Keratinocyte (primary cell): ENCODE measurements at regions not wholly inside any gene's neighbourhood (a gene's known extent, or its start where the extent isn't known, plus 50 kb on each side); places are given as distances from the start of the nearest gene placed in this dataset.
"Not testable (repeated sequence)": the region's sequence is repeated elsewhere in the genome, so short reads cannot be mapped to it uniquely, and the experiment has no call there.

Experiments
- DNase-seq: peaks from one replicate; pipeline ENCODE4 v3.0.0-alpha.2; 2011; ENCODE audit warnings: low read depth, missing footprints, low spot score
- FAIRE-seq: peaks from 2 replicates; lab custom pipeline; 2011; peaks lifted over from hg19 to GRCh38; lab: Jason Lieb, UNC
- H2AFZ ChIP-seq: 2 replicates; pipeline ENCODE4 v1.6.0; 2012; ENCODE audit warnings: low read length, control low read depth, inconsistent platforms; ENCODE audit not compliant: control insufficient read depth
- H3K27ac ChIP-seq: 2 replicates; pipeline ENCODE4 v1.5.1; 2011; ENCODE audit warnings: low read length; ENCODE audit not compliant: control insufficient read depth, insufficient read depth
- H3K27me3 ChIP-seq: 3 replicates; pipeline ENCODE4 v1.6.0; 2011; ENCODE audit warnings: low read length; ENCODE audit not compliant: control insufficient read depth, insufficient read depth; ENCODE audit errors: extremely low read depth
- H3K36me3 ChIP-seq, 2 experiments: 2 replicates in 1 of 2; 3 replicates in 1 of 2; pipeline ENCODE4 v1.5.1; 2011; ENCODE audit warnings: low read length in 2 of 2, mild to moderate bottlenecking in 1 of 2; ENCODE audit not compliant: control insufficient read depth in 2 of 2, insufficient read depth in 2 of 2; ENCODE audit errors: extremely low read depth in 1 of 2
- H3K4me1 ChIP-seq: 3 replicates; pipeline ENCODE4 v1.5.1; 2011; ENCODE audit warnings: low read length; ENCODE audit not compliant: control insufficient read depth, insufficient read depth; ENCODE audit errors: extremely low read depth
- H3K4me2 ChIP-seq: 3 replicates; pipeline ENCODE4 v1.6.0; 2011; ENCODE audit warnings: low read depth, low read length; ENCODE audit not compliant: control insufficient read depth, insufficient read depth; ENCODE audit errors: extremely low read depth
- H3K4me3 ChIP-seq, 3 experiments: fragments of 200-600 bp in 1 of 3; sonication (generic) in 1 of 3; 2 replicates in 2 of 3; 3 replicates in 1 of 3; pipeline ENCODE4 v1.5.1; 2011 to 2016; ENCODE audit warnings: low read length in 3 of 3, mild to moderate bottlenecking in 3 of 3, control low read depth in 2 of 3, inconsistent platforms in 1 of 3, low read depth in 1 of 3, mixed read lengths in 1 of 3, mixed run types in 1 of 3, moderate library complexity in 1 of 3; ENCODE audit not compliant: control insufficient read depth in 2 of 3, insufficient read depth in 2 of 3; ENCODE audit errors: extremely low read depth in 1 of 3
- H3K79me2 ChIP-seq: 2 replicates; pipeline ENCODE4 v1.6.0; 2012; ENCODE audit warnings: low read length; ENCODE audit not compliant: control insufficient read depth, insufficient read depth
- H3K9ac ChIP-seq: 3 replicates; pipeline ENCODE4 v1.6.0; 2011; ENCODE audit warnings: low read length; ENCODE audit not compliant: control insufficient read depth, insufficient read depth; ENCODE audit errors: extremely low read depth
- H3K9me1 ChIP-seq: 3 replicates; pipeline ENCODE4 v1.6.0; 2011; ENCODE audit warnings: low read length; ENCODE audit not compliant: control insufficient read depth, insufficient read depth; ENCODE audit errors: extremely low read depth
- H3K9me3 ChIP-seq: 2 replicates; pipeline ENCODE4 v1.5.1; 2012; ENCODE audit warnings: low read depth, low read length; ENCODE audit not compliant: control insufficient read depth
- H4K20me1 ChIP-seq: 3 replicates; pipeline ENCODE4 v1.6.0; 2011; ENCODE audit warnings: low read length; ENCODE audit not compliant: control insufficient read depth, insufficient read depth; ENCODE audit errors: extremely low read depth
- dilution Hi-C: fragments of 300-500 bp; cut with MboI; formaldehyde crosslinking; loops from one replicate; pipeline ENCODE4 v1.7.0; 2020; ENCODE audit warnings: low sequenced_read_pairs; ENCODE audit not compliant: extremely low pct_ligation_motif_present

DNA sequence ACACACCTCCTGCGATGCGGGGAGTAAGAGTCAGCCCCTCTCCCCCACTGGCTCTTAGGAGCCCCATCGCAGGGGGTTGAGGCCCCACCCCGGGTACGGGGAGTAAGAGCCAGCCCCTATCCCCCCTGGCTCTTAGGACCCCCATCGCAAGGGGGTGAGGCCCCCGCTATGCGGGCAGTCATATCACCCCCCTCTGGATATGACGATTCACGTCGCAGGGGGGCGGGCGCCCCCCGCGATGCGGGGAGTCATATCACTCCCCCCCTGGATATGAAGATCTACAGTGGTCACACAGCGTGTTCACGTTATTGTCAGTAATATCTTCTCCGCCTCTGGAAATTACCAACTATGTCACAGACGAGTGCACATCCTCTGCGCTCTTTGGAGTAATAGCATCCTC, 61.1 kb downstream of the DEFB131A start:
- H3K36me3 ChIP-seq, H4K20me1 ChIP-seq, H3K27me3 ChIP-seq, FAIRE-seq, H3K9ac ChIP-seq, H3K4me3 ChIP-seq, H3K79me2 ChIP-seq, H3K9me3 ChIP-seq, H3K27ac ChIP-seq, DNase-seq, H3K9me1 ChIP-seq, H3K4me1 ChIP-seq, H2AFZ ChIP-seq, H3K4me2 ChIP-seq, dilution Hi-C loops: not testable (repeated sequence)

DNA sequence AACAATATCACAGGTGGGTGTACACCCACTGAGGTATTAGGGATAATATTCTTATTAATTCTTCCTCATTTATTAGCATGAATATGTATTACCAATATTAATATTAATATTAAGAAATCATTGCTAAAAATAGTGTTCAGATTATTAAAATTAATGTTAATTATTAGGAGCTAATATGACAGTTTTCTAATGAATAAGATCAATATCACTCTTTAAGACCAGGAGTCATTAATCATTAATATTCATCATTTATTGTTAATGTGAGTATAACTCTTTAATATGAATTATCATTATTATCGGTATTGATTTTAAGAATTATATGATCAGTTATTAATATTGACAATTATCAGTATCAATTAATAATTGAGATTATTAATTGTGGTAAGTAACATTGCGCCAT, 62.5 kb downstream of the DEFB131A start:
- DNase-seq, H3K9me3 ChIP-seq, H3K27me3 ChIP-seq, dilution Hi-C loops, H2AFZ ChIP-seq, H3K9ac ChIP-seq, H3K4me1 ChIP-seq, H3K79me2 ChIP-seq, H3K36me3 ChIP-seq, H3K27ac ChIP-seq, FAIRE-seq, H3K4me2 ChIP-seq, H3K4me3 ChIP-seq, H4K20me1 ChIP-seq, H3K9me1 ChIP-seq: not testable (repeated sequence)

DNA sequence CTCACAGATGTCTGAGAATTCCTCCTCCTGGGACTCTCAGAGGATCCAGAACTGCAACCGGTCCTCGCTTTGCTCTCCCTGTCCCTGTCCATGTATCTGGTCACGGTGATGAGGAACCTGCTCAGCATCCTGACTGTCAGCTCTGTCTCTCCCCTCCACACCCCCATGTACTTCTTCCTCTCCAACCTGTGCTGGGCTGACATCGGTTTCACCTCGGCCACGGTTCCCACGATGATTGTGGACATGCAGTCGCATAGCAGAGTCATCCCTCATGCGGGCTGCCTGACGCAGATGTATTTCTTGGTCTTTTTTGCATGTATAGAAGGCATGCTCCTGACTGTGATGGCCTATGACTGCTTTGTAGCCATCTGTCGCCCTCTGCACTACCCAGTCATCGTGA, 68.7 kb downstream of the DEFB131A start:
- DNase-seq, H3K9me1 ChIP-seq, H3K79me2 ChIP-seq, FAIRE-seq, H3K9ac ChIP-seq, H3K4me1 ChIP-seq, H3K9me3 ChIP-seq, dilution Hi-C loops, H3K4me2 ChIP-seq, H4K20me1 ChIP-seq, H3K4me3 ChIP-seq, H3K36me3 ChIP-seq, H2AFZ ChIP-seq, H3K27me3 ChIP-seq, H3K27ac ChIP-seq: not testable (repeated sequence)

DNA sequence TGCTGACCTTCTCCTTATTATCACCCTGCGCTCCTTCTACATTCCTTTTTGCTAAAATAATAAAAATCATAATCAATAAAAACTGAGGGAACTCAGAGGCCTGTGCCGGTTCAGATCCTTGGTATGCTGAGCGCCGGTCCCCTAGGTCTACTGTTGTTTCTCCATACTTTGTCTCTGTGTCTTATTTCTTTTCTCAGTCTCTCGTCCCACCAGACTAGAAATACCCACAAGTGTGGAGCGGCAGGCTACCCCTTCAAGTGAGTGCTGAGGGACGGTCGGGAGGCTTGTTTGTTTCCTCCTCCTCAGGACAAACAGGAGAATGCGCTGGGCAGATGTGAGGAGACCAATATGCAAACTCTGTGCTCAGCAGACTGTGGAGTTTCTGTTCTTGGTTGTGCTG, 75.4 kb downstream of the DEFB131A start:
- dilution Hi-C loops, H3K27me3 ChIP-seq, H3K9ac ChIP-seq, FAIRE-seq, H4K20me1 ChIP-seq, H3K4me3 ChIP-seq, DNase-seq, H3K79me2 ChIP-seq, H3K9me3 ChIP-seq, H3K4me2 ChIP-seq, H3K9me1 ChIP-seq, H3K27ac ChIP-seq, H2AFZ ChIP-seq, H3K36me3 ChIP-seq, H3K4me1 ChIP-seq: not testable (repeated sequence)

DNA sequence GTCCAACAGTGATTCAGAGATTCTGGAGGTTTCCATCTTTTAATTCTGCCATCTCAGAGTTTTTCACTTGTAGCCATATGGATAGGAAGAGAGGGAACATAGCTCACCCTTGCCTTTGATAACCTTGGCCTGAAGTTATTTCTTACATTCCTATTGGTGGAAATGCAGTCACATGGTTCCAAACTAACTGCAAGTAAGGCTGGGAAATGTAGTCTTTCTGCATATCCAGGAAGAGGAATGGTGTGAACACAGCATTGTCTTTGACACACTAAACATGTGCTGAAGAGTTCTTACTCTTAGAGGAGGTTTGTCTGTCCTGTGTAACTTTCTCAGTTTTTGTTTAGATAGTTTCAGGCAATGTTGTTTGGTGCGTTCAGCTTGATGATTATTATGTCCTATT, 78.7 kb downstream of the DEFB131A start:
- H3K4me3 ChIP-seq, FAIRE-seq, H3K9me1 ChIP-seq, H3K36me3 ChIP-seq, H3K4me1 ChIP-seq, H2AFZ ChIP-seq, DNase-seq, H3K9ac ChIP-seq, dilution Hi-C loops, H3K9me3 ChIP-seq, H3K4me2 ChIP-seq, H3K27ac ChIP-seq, H3K79me2 ChIP-seq, H4K20me1 ChIP-seq, H3K27me3 ChIP-seq: not testable (repeated sequence)
